Urinary bladder (tissue), 3 donors: ENCODE measurements at regions not wholly inside any gene's neighbourhood (a gene's known extent, or its start where the extent isn't known, plus 50 kb on each side); places are given as distances from the start of the nearest gene placed in this dataset.
"Not testable (repeated sequence)": the region's sequence is repeated elsewhere in the genome, so short reads cannot be mapped to it uniquely, and the experiment has no call there.

Experiments used
- DNase-seq: peaks from one replicate; pipeline ENCODE4 v3.0.0-alpha.2; 2015; ENCODE audit errors: extremely low spot score
- H3K27ac ChIP-seq: one replicate; pipeline ENCODE4 v1.5.1; 2013; ENCODE audit warnings: low read depth, mild to moderate bottlenecking, moderate library complexity
- H3K36me3 ChIP-seq: one replicate; pipeline ENCODE4 v1.6.1; 2013; ENCODE audit warnings: mild to moderate bottlenecking, moderate library complexity; ENCODE audit not compliant: insufficient read depth
- H3K4me1 ChIP-seq: one replicate; pipeline ENCODE4 v1.6.1; 2013; ENCODE audit warnings: mild to moderate bottlenecking, moderate library complexity; ENCODE audit not compliant: insufficient read depth
- H3K4me3 ChIP-seq: one replicate; pipeline ENCODE4 v1.5.1; 2013; ENCODE audit warnings: low read depth, low read length
- WGBS: extraction: QIAGEN DNeasy Blood & Tissue Kit; methylation state at CpG from one replicate; pipeline ENCODE4 v1.1.7; 2013; 5-methylcytosine and 5-hydroxymethylcytosine counted together
- donor health status: healthy with polysubstance abuse.
- donor health status: healthy.

DNA sequence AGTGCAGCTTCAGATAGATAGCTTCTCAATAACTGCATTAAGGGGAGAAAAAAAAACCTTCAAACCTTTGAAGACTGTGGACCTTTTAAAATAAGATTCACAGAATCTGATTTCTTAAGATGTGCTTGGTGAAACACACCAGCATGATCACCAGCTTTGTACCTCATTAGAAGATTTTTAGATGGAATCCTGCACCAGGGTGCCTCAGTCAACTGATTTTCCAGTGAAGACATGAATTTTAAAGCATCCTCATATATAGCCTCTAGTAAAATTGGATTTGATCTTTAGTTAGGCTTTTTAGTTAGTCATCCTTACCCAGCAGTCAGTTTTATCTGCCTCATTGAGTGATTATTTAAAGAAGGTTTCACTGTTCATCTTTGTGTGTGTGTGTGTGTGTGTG is 208.6 kb upstream of the DEPDC1 start:
- no peaks in the 10 kb centered on the region for H3K4me1 ChIP-seq
- no peak overlapping the region for H3K4me3 ChIP-seq
- no peak overlapping the region for H3K27ac ChIP-seq
- DNase-seq, result no peak
- no peaks in the 10 kb centered on the region for H3K36me3 ChIP-seq

DNA sequence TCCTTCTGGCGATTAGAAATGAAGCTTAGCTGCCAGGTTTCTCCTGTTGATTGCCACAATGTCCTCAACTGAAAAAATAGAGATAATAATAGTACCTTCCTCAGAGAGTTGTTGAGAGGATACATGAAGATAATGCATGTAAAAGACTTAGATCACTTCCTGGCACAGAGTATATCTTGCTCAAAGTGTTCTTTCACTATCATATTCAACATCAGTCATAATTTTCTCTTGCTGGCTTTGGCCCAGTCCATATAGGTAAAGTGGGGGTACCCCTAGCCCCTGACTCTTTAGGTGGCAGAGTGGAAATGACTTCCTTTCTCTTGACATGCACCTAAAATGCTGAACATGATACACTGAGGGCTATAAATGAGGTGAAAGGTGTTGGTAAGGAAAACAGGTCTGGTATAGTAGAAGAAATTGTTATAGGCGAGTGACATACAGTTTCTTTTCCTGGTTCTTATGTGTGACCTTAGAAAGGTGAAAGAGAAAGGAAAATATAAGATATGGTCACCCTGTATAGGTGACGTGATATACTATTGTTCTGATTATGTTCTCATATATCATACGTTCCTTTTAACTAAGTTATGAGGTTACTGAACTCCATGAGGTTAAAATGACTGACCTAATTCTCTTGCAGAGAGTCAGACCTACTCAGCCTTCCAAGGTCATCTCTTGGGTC is 209.9 kb upstream of the DEPDC1 start:
- WGBS, result 82% methylated on average over 4 of the region's 4 CpGs
- no peak overlapping the region for H3K4me3 ChIP-seq
- H3K4me1 ChIP-seq, result no peaks in the 10 kb centered on the region
- DNase-seq, result no peak
- no peak overlapping the region for H3K27ac ChIP-seq
- H3K36me3 ChIP-seq, result no peaks in the 10 kb centered on the region

DNA sequence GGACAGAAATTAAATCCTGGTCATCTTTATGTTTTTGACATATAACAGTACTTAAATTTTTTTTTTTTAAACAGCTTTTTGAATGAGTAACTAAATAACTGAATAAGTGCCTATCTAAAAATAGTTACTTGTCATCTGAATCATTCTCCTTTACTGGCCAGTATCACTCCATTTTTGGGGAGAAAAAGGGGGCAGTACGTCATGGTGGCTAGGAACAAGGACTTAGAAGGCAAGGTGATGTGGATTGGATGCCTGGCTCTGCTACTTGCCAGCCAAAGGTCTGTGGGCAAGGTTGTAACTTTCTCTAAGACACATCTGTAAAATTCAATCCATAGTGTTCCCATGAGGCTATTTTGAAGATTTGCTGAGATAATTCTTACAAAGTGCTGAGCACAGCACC is 220.4 kb upstream of the DEPDC1 start:
- H3K4me3 ChIP-seq, result no peak overlapping the region
- no peaks in the 10 kb centered on the region for H3K36me3 ChIP-seq
- H3K4me1 ChIP-seq, result no peaks in the 10 kb centered on the region
- WGBS, result 37% methylated on average over 1 of the region's 1 CpG
- DNase-seq, result no peak
- no peak overlapping the region for H3K27ac ChIP-seq

DNA sequence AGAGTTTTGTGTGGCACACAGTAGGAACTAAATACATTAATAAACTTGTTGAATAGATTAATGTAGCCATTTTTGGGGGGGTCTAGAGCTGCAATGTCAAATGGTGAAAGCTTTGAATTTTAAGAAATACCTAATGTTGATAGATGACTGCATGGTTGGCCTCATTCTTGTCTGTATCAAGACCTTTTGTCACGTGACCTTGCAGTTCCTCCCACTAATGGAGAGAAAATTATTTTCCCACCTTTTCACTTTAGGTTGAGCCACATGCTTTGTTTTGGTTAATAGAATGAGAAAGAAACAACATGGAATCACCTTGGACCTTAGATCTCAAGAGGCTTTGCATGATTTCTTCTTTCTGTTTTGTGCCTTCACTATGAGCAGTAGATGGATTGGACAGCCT is 223.6 kb upstream of the DEPDC1 start:
- H3K4me3 ChIP-seq, result no peak overlapping the region
- H3K27ac ChIP-seq, result no peak overlapping the region
- DNase-seq, result no peak
- no peaks in the 10 kb centered on the region for H3K36me3 ChIP-seq
- no peaks in the 10 kb centered on the region for H3K4me1 ChIP-seq
- 91% methylated on average over 1 of the region's 1 CpG for WGBS

DNA sequence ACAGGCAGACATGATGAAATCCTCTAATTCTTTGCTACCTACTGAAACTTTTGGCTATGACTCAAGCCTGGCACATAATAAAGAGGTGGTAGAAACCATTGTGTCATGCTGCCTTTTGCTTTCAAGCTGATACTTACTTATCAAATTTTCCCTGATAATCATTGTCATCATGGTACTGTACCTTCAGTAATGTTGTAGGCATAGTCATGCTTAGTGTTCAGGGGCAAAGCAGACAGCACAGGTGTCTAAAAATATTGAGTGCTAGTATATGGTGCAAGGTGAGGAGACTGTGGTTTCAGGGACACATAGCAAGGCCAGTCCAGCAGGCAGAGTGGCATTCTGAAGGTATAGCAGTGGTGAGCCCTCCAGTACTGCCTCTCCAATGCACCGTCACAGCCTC is 226.9 kb upstream of the DEPDC1 start:
- no peak for DNase-seq
- H3K36me3 ChIP-seq, result no peaks in the 10 kb centered on the region
- no peak overlapping the region for H3K27ac ChIP-seq
- 100% methylated on average over 1 of the region's 1 CpG for WGBS
- no peaks in the 10 kb centered on the region for H3K4me1 ChIP-seq
- H3K4me3 ChIP-seq, result no peak overlapping the region

DNA sequence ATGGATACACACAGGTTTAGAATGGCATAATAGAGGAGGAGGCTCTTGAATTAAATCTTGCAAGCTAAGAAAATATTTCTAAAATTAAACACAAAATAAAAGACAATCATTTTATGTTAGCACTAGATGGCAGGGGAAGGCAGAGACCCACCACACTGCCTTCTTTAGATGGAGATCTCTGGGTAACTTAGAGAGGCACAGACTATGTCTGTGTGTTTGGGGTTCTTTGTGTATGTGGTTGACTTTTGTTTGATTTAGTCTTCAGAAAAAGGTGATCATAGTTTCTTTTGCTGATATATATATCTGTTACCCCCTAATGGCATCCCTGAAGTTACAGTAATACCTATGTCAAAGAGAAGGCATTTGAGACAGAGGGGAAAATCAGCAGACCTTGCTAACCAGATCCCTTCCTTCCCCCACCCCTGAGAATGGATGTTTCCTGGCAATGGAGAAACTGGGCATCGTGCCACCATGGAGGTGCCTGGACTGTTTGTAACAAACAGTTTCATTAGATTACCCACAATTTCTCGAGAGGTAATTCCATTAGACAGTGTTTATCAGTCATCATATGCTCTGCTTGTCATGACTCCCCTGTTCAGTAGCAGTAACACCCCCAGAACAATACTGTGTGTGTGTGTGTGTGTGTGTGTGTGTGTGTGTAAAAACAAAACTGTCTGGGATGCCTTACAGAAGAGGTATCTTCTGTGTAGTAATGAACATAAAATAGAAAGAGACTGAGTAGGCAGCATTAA is 228.3 kb upstream of the DEPDC1 start:
- no peaks in the 10 kb centered on the region for H3K36me3 ChIP-seq
- H3K27ac ChIP-seq, result no peak overlapping the region
- 32% methylated on average over 2 of the region's 2 CpGs for WGBS
- peak; percentile 20 for DNase-seq
- H3K4me1 ChIP-seq, result no peaks in the 10 kb centered on the region
- no peak overlapping the region for H3K4me3 ChIP-seq

DNA sequence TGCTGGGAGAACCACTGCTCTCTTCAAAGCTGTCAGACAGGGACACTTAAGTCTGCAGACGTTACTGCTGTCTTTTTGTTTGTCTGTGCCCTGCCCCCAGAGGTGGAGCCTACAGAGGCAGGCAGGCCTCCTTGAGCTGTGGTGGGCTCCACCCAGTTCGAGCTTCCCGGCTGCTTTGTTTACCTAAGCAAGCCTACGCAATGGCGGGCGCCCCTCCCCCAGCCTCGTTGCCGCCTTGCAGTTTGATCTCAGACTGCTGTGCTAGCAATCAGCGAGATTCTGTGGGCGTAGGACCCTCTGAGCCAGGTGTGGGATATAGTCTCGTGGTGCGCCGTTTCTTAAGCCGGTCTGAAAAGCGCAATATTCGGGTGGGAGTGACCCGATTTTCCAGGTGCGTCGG is 242.6 kb upstream of the DEPDC1 start:
- 76% methylated on average over 9 of the region's 19 CpGs for WGBS
- H3K27ac ChIP-seq, DNase-seq, H3K4me3 ChIP-seq, H3K4me1 ChIP-seq, H3K36me3 ChIP-seq: not testable (repeated sequence)

DNA sequence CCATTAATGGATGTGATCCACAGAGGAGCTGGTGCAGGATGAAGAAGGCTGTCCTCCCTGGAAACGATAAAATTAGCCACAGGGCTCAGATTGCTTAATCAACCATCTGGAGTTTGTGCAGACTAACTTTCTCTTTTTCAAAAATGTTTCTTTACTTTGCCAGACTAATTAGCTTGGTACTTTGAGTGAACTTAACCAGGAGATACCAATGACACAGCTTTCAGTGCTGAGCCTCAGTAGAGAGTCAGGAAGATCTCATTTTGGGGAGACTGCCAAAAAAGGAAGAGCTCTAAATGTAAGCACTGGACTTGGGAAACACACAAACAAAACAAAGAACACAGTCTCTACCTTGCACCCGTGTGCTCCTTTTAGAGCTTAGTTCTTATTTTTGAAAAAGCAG is 248.1 kb upstream of the DEPDC1 start:
- no peaks in the 10 kb centered on the region for H3K4me1 ChIP-seq
- H3K27ac ChIP-seq, result no peak overlapping the region
- 16% methylated on average over 2 of the region's 2 CpGs for WGBS
- DNase-seq, result no peak
- no peak overlapping the region for H3K4me3 ChIP-seq
- no peaks in the 10 kb centered on the region for H3K36me3 ChIP-seq

DNA sequence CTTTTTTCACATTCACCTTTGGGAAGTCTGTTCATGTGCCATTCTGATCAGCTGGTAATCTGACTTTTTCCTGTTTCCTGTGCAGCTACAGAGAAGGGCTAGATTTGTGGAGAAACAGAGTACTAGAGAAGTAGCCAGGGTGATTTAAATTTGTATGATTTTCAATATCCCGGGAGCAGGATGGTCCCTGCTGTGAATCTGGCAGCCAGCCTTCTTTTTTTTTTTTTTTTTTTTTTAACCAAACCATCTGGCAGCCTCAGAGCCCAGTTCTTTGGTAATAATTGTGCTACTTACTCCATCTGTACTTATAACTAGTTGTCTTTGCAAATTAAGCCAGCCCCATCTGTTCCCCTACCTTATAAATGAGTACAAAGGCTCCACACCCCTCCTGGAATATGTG is 248.6 kb upstream of the DEPDC1 start:
- DNase-seq, result no peak
- WGBS, result 21% methylated on average over 1 of the region's 1 CpG
- H3K36me3 ChIP-seq, result no peaks in the 10 kb centered on the region
- no peak overlapping the region for H3K27ac ChIP-seq
- H3K4me1 ChIP-seq, result no peaks in the 10 kb centered on the region
- no peak overlapping the region for H3K4me3 ChIP-seq

DNA sequence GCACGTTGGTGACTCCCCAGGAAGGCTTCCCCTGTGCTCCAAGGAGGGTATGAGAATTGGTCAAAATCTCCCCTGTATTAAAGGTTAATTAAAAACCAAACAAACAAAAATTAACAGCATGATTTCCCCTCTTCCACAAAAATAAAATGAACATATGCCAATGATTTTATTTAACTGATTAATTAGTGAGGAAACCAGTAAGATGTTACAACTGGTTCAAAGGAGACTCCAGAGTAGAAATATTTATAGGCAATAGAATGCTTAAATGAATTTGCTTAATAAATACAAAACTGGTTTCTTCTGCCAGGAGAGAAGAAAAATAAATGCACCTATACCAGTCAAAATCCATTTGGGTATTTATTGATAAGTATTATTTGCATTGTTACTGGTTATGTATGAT is 249.5 kb upstream of the DEPDC1 start:
- no peak overlapping the region for H3K4me3 ChIP-seq
- H3K36me3 ChIP-seq, result no peaks in the 10 kb centered on the region
- 93% methylated on average over 1 of the region's 1 CpG for WGBS
- H3K4me1 ChIP-seq, result no peaks in the 10 kb centered on the region
- no peak for DNase-seq
- no peak overlapping the region for H3K27ac ChIP-seq

DNA sequence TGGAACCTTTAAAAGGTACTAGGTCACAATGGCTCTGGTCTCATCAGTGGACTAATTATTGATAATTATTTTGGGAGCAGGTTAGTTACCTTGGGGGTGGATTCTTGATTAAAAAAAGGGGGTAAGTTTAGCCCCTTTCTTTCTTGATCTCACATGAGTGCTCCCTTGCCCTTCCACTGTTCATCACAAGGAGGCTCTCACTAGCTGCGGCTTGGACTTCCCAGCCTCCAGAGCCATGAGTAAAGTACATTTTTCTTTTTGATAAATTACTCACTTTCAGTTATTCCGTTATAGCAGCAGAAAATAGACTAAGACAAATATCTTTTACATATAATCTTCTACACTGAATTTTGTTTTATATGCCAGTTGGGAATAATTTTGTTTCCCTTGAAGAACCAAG is 254.8 kb upstream of the DEPDC1 start:
- no peaks in the 10 kb centered on the region for H3K36me3 ChIP-seq
- 91% methylated on average over 2 of the region's 2 CpGs for WGBS
- H3K4me1 ChIP-seq, result no peaks in the 10 kb centered on the region
- no peak overlapping the region for H3K27ac ChIP-seq
- no peak for DNase-seq
- H3K4me3 ChIP-seq, result no peak overlapping the region

DNA sequence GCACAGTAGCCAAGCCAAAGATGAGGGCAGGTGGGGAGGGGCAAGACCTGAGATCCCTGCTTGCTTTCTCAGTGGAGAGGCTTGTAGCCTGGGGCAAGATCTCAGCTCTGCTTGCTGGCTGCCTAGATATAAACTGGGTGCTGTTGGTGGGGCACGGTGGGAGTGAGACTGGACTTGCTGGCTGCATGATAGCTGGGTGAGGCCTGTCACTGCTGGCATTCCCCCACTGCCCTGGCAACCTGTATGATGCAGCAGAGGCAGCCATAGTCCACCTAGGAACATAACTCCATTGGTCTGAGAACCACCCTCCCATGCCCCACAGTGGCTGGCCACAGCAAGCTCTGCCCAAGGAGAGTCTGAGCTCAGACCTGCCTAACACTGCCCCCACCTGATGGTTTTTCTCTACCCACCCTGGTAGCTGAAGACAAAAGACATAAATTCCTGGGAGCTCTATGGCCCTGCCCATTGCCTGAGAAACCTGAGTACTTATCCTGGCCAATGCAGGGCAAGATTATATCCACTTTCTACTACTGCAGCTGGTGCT is 261.9 kb upstream of the DEPDC1 start:
- no peaks in the 10 kb centered on the region for H3K36me3 ChIP-seq

DNA sequence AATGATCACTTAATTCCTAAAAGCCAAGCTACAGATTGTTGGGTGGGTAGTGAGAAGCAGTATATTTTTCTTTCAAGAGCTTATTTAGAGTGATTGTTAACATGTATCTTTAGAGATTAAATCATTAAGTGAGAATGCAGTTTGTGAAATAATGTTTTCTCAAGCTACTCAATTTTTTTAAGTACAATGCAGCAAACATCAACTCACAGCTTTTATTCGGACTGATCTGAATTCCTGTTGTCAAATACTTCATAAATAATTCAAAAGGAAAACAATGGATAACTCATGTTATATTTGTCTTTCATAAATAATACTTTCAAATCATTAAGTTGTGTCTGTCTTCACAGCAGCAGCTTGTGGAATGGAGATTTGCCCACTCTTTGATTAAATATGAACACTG is 271.1 kb upstream of the DEPDC1 start:
- no peak for DNase-seq
- Histone ChIP-seq H3K27ac (no peak overlapping the region), H3K4me1 (no peaks in the 10 kb centered on the region), H3K36me3 (no peaks in the 10 kb centered on the region), H3K4me3 (no peak overlapping the region)
- WGBS, result 54% methylated on average over 1 of the region's 1 CpG

More for the DNA sequence above, 261.9 kb upstream of the DEPDC1 start:
- no peaks in the 10 kb centered on the region for H3K4me1 ChIP-seq
- no peak for DNase-seq
- no peak overlapping the region for H3K27ac ChIP-seq
- H3K4me3 ChIP-seq, result no peak overlapping the region
- WGBS, result 95% methylated on average over 1 of the region's 1 CpG

DNA sequence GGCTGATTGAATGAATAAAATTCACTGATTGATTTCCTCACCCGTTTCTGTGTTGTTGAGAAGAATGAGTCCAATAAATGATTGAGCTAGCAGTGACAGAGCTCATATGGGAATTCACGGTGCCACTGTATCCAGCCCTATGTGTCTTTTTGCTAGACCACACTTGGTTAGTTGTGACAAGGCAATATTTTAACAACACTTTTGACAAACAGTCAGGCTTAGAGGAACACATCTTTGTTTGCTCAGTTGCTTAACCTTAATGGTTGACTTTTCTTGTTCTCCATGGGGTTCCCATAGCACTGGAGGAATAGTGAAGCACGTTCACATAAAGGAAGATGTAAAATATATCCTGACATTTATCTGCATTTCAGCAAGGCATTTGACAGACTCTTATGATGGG is 273.9 kb upstream of the DEPDC1 start:
- Histone ChIP-seq H3K36me3 (no peaks in the 10 kb centered on the region), H3K4me1 (no peaks in the 10 kb centered on the region), H3K27ac (no peak overlapping the region), H3K4me3 (no peak overlapping the region)
- no peak for DNase-seq
- 88% methylated on average over 3 of the region's 3 CpGs for WGBS
